K562 (cell line): ENCODE measurements at regions not wholly inside any gene's neighbourhood (a gene's known extent, or its start where the extent isn't known, plus 50 kb on each side); places are given as distances from the start of the nearest gene placed in this dataset.

Experiments used
- ATAC-seq: fragments of 200-7000 bp; cut with Tn5 transposase; 3 replicates; pipeline ENCODE4 v1.9.1; 2020; ENCODE audit warnings: moderate library complexity
- BruUV-seq: library from RNA; stranded (reverse); fragments of 400-500 nt; replicated peaks from 2 replicates; lab custom pipeline; 2021; lab: Mats Ljungman, UMichigan
- CTCF ChIA-PET: fragments of 300-600 bp; formaldehyde crosslinking; extraction: SDS; loops from one replicate; lab custom pipeline; 2021; ENCODE audit warnings: low intra/inter-chr PET ratio; lab: Yijun Ruan, JAX
- POLR2A ChIA-PET: fragments of 300-600, 350-650 bp; sonication (Branson Sonifier 250); formaldehyde crosslinking; extraction: SDS; loops from one replicate; lab custom pipeline; 2021; ENCODE audit warnings: antibody characterized with exemption, inconsistent platforms; lab: Yijun Ruan, JAX
- DNase-seq, 4 experiments: peaks; one replicate each; pipeline versions ENCODE4 v3.0.0 to v3.0.0-alpha.2; 2011 to 2018; ENCODE audit warnings: low spot score in 3 of 4, mixed read lengths in 3 of 4; ENCODE audit errors: extremely low read depth in 1 of 4
- FAIRE-seq: peaks from 2 replicates; lab custom pipeline; 2011; peaks lifted over from hg19 to GRCh38; lab: Jason Lieb, UNC
- H2AFZ ChIP-seq: 2 replicates; pipeline ENCODE4 v1.6.0; 2011; ENCODE audit warnings: low read depth, low read length, control low read depth, inconsistent platforms
- H3K27ac ChIP-seq: fragments of 200-600 bp; 3 replicates; pipeline ENCODE4 v1.8.0; 2011; ENCODE audit warnings: low read depth, mild to moderate bottlenecking, control low read depth, inconsistent platforms, low read length, moderate library complexity, mixed read lengths; ENCODE audit errors: extremely low read depth
- H3K27me3 ChIP-seq, 2 experiments: fragments of 300-600 bp in 1 of 2; 2 replicates in 1 of 2; 3 replicates in 1 of 2; pipeline versions ENCODE4 v1.6.0 to v1.8.0; 2011; ENCODE audit warnings: inconsistent platforms in 2 of 2, low read length in 2 of 2, mild to moderate bottlenecking in 1 of 2, mixed read lengths in 1 of 2, moderate library complexity in 1 of 2; ENCODE audit not compliant: control insufficient read depth in 2 of 2, insufficient read depth in 2 of 2
- H3K36me3 ChIP-seq: fragments of 300-600 bp; 3 replicates; pipeline ENCODE4 v1.8.0; 2011; ENCODE audit warnings: mild to moderate bottlenecking, low read length, inconsistent platforms; ENCODE audit not compliant: control insufficient read depth, insufficient read depth
- H3K4me1 ChIP-seq, 2 experiments: fragments of 200-600 bp in 1 of 2; replicated peaks in 1 of 2; 2 replicates in 1 of 2; 3 replicates in 1 of 2; pipeline versions ENCODE4 v1.5.1 to v1.8.0; 2011; ENCODE audit warnings: inconsistent platforms in 2 of 2, low read length in 2 of 2, mild to moderate bottlenecking in 1 of 2, mixed read lengths in 1 of 2, moderate library complexity in 1 of 2; ENCODE audit not compliant: control insufficient read depth in 2 of 2, insufficient read depth in 2 of 2
- H3K4me2 ChIP-seq: 2 replicates; pipeline ENCODE4 v1.6.1; 2011; ENCODE audit warnings: low read length, control low read depth, inconsistent platforms, mixed read lengths; ENCODE audit not compliant: insufficient read depth
- H3K4me3 ChIP-seq: fragments of 200-600 bp; sonication (generic), shearing (Covaris generic); 2 replicates; pipeline ENCODE4 v1.5.1; 2016; ENCODE audit warnings: control low read depth, inconsistent platforms
- H3K79me2 ChIP-seq: fragments of 200-600 bp; 3 replicates; pipeline ENCODE4 v1.8.0; 2011; ENCODE audit warnings: low read length, inconsistent platforms; ENCODE audit not compliant: control insufficient read depth, insufficient read depth
- H3K9ac ChIP-seq, 2 experiments: 2 replicates each; pipeline versions ENCODE4 v1.6.0 to v1.6.1; 2011; ENCODE audit warnings: low read depth in 2 of 2, low read length in 2 of 2, control low read depth in 1 of 2, inconsistent platforms in 1 of 2, mild to moderate bottlenecking in 1 of 2, mixed read lengths in 1 of 2; ENCODE audit not compliant: insufficient read depth in 1 of 2
- H3K9me1 ChIP-seq: one replicate; pipeline ENCODE4 v1.6.0; 2011; ENCODE audit warnings: inconsistent platforms, mild to moderate bottlenecking, low read length, moderate library complexity; ENCODE audit not compliant: control insufficient read depth, insufficient read depth
- H3K9me3 ChIP-seq: replicated peaks from 2 replicates; pipeline ENCODE4 v1.5.1; 2011; ENCODE audit warnings: low read depth, low read length, inconsistent platforms; ENCODE audit not compliant: control insufficient read depth, insufficient read depth
- H4K20me1 ChIP-seq: replicated peaks from 2 replicates; pipeline ENCODE4 v1.6.1; 2011; ENCODE audit warnings: low read length, inconsistent platforms, mixed read lengths; ENCODE audit not compliant: control insufficient read depth, insufficient read depth
- GTF2B ChIP-seq: IDR thresholded peaks from 2 replicates; pipeline ENCODE4 v1.6.1; 2011; ENCODE audit not compliant: insufficient read length; ENCODE audit errors: extremely low read depth
- HDGF ChIP-seq: fragments of 450-650 bp; IDR thresholded peaks from 2 replicates; pipeline ENCODE4 v1.6.1; 2016
- HMGN3 ChIP-seq: IDR thresholded peaks from 2 replicates; pipeline ENCODE4 v1.6.1; 2011; ENCODE audit warnings: borderline replicate concordance, low read depth, mild to moderate bottlenecking, mixed read lengths, low read length; ENCODE audit not compliant: insufficient read length; ENCODE audit errors: extremely low read depth
- JUN ChIP-seq, 2 experiments: sonication (generic) in 1 of 2; formaldehyde crosslinking in 1 of 2; IDR thresholded peaks; 2 replicates each; pipeline versions ENCODE4 v1.6.1 to v1.8.0; 2012 to 2022; ENCODE audit warnings: borderline replicate concordance in 2 of 2, mild to moderate bottlenecking in 2 of 2, improper control_type of control experiment in 1 of 2, low read depth in 1 of 2, low read length in 1 of 2, missing genetic modification reagents in 1 of 2
- KAT8 ChIP-seq: fragments of 450-650 bp; IDR thresholded peaks from 2 replicates; pipeline ENCODE4 v1.6.1; 2016; ENCODE audit warnings: low read depth, mild to moderate bottlenecking
- MYBL2 ChIP-seq, 2 experiments: fragments of 450-650 bp in 1 of 2; sonication (generic) in 1 of 2; formaldehyde crosslinking in 1 of 2; IDR thresholded peaks; 2 replicates each; pipeline versions ENCODE4 v1.6.1 to v1.8.1; 2017 to 2022; ENCODE audit warnings: borderline replicate concordance in 1 of 2, inconsistent platforms in 1 of 2, low read depth in 1 of 2, mild to moderate bottlenecking in 1 of 2, missing genetic modification reagents in 1 of 2, moderate library complexity in 1 of 2
- PHF8 ChIP-seq: fragments of 200-600 bp; sonication (generic); IDR thresholded peaks from 2 replicates; pipeline ENCODE4 v1.6.1; 2012; ENCODE audit warnings: mixed run types, mild to moderate bottlenecking, inconsistent platforms, low read length, moderate library complexity, borderline replicate concordance
- RAD21 ChIP-seq, 2 experiments: fragments of 250-450 bp in 1 of 2; fragments of 450-650 bp in 1 of 2; sonication (Bioruptor Pico) in 1 of 2; formaldehyde crosslinking in 1 of 2; IDR thresholded peaks in 1 of 2; conservative IDR thresholded peaks in 1 of 2; 2 replicates each; pipeline versions ENCODE4 v1.4.0 to v1.8.0; 2020 to 2022; ENCODE audit warnings: mild to moderate bottlenecking in 2 of 2, moderate library complexity in 1 of 2
- USF2 ChIP-seq: sonication (generic); formaldehyde crosslinking; IDR thresholded peaks from 2 replicates; pipeline ENCODE4 v1.5.0; 2020; ENCODE audit warnings: missing genetic modification reagents
- ZNF175 ChIP-seq: fragments of 200-800 bp; sonication (Bioruptor generic); IDR thresholded peaks from 2 replicates; pipeline ENCODE4 v1.6.1; 2016; ENCODE audit warnings: low read depth, mild to moderate bottlenecking, missing genetic modification characterization, missing compliant biosample characterization
- ZNF263 ChIP-seq: sonication (generic); formaldehyde crosslinking; IDR thresholded peaks from 2 replicates; pipeline ENCODE4 v1.8.0; 2022; ENCODE audit warnings: mild to moderate bottlenecking, missing genetic modification reagents, borderline replicate concordance
- ZNF583 ChIP-seq: fragments of 250-450 bp; sonication (Bioruptor Pico); IDR thresholded peaks from 2 replicates; pipeline ENCODE4 v1.4.0; 2020
- ZNF609 ChIP-seq: sonication (generic); formaldehyde crosslinking; IDR thresholded peaks from 2 replicates; pipeline ENCODE4 v1.8.1; 2023; ENCODE audit warnings: missing genetic modification reagents, mild to moderate bottlenecking, borderline replicate concordance
- ZNF696 ChIP-seq: fragments of 250-450 bp; sonication (Bioruptor Pico); conservative IDR thresholded peaks from 2 replicates; pipeline ENCODE4 v1.4.0; 2020; ENCODE audit warnings: mild to moderate bottlenecking, moderate library complexity
- ZNF830 ChIP-seq: fragments of 250-450 bp; sonication (Bioruptor Pico); IDR thresholded peaks from 2 replicates; pipeline ENCODE4 v1.5.0; 2021; ENCODE audit warnings: mild to moderate bottlenecking
- WGBS: fragments of 100-300 bp; shearing (Covaris generic); methylation state at CpG from one replicate; pipeline ENCODE4 v1.1.6; 2016; ENCODE audit warnings: low coverage, mixed read lengths; ENCODE audit not compliant: insufficient coverage; ENCODE audit errors: missing lambda C conversion rate; 5-methylcytosine and 5-hydroxymethylcytosine counted together
- in situ Hi-C: fragments of 300-500 bp; cut with MboI; formaldehyde crosslinking; loops from 4 replicates; pipeline ENCODE4 v1.15.0; 2018; ENCODE audit warnings: inconsistent platforms, mixed read lengths
- intact Hi-C: fragments of 100-400 bp; cut with micrococcal nuclease; formaldehyde crosslinking; loops from 2 replicates; pipeline ENCODE4 v1.14.2; 2022

- TF ChIP-seq MYBL2 (IDR thresholded peaks at IDR 0.05; ENCODE audit: low read depth) (no peak), MYBL2 (CRISPR knock-in tag; IDR thresholded peaks at IDR 0.05; ENCODE audit: borderline replicate concordance) (no peak), RAD21 (CRISPR knock-in tag; conservative IDR thresholded peaks at IDR 0.05 in 1 of 2, IDR thresholded peaks at IDR 0.05 in 1 of 2) (no peak), ZNF175 (no peak), HDGF (no peak), ZNF696 (CRISPR knock-in tag) (no peak), KAT8 (no peak), GTF2B (no peak), ZNF830 (CRISPR knock-in tag) (no peak), JUN (IDR thresholded peaks at IDR 0.05; ENCODE audit: borderline replicate concordance, low read depth, low read length) (no peak), JUN (CRISPR knock-in tag; IDR thresholded peaks at IDR 0.05; ENCODE audit: borderline replicate concordance) (no peak)
Measured at GRCh38 chr2:88810017-88810416, 118.5 kb downstream of the RPIA start (continued).

- Histone ChIP-seq H3K79me2 (no peaks in the 10 kb centered on the region), H3K36me3 (no peaks in the 10 kb centered on the region), H3K9me3 (no peaks in the 10 kb centered on the region; the same call in 1 of the 2 replicates), H3K4me1 (no peaks in the 10 kb centered on the region), H4K20me1 (no peaks in the 10 kb centered on the region), H3K4me3 (no peak overlapping the region), H2AFZ (no peak overlapping the region), H3K9ac (no peak overlapping the region), H3K9me1 (no peaks in the 10 kb centered on the region), H3K4me2 (no peak overlapping the region), H3K27ac (no peak overlapping the region), H3K27me3 (peaks cover 0 to 4% of the 10 kb centered on the region in 2 experiments; a peak in 1 of 5 replicates)
- ChIA-PET CTCF (no interaction called here), POLR2A (no interaction called here)
- no TSS peak for BruUV-seq
- ATAC-seq (no peak), DNase-seq (no peak), FAIRE-seq (no peak)
- intact Hi-C loops (no loop called here), in situ Hi-C loops (no loop called here)
- 0% methylated on average over 8 of the region's 8 CpGs for WGBS
- TF ChIP-seq ZNF609: no peak
- no peak for TF ChIP-seq ZNF263 (CRISPR knock-in tag)
- no peak for TF ChIP-seq PHF8
- TF ChIP-seq USF2 (CRISPR knock-in tag): no peak
- no peak for TF ChIP-seq ZNF583 (CRISPR knock-in tag)
- no peak for TF ChIP-seq HMGN3
Measured at GRCh38 chr2:88810488-88810887, 119.0 kb downstream of the RPIA start.
